SK-N-SH treated with all-trans-retinoic acid at 6 μM for 48 hours (cell line): ENCODE measurements at regions not wholly inside any gene's neighbourhood (a gene's known extent, or its start where the extent isn't known, plus 50 kb on each side); places are given as distances from the start of the nearest gene placed in this dataset.

Experiments
- ATAC-seq: fragments of 200-7000 bp; cut with Tn5 transposase; 3 replicates; pipeline ENCODE4 v1.9.1; 2020; ENCODE audit warnings: mild to moderate bottlenecking, moderate library complexity
- ARNTL ChIP-seq: fragments of 450-650 bp; formaldehyde crosslinking; IDR thresholded peaks from 2 replicates; pipeline ENCODE4 v1.5.0; 2020; ENCODE audit warnings: low read depth, mild to moderate bottlenecking, moderate library complexity, borderline replicate concordance
- BACH2 ChIP-seq: fragments of 250-450 bp; sonication (Bioruptor Pico); IDR thresholded peaks from 2 replicates; pipeline ENCODE4 v1.9.0; 2021; ENCODE audit warnings: mild to moderate bottlenecking, borderline replicate concordance
- CSDC2 ChIP-seq: fragments of 250-450 bp; sonication (Bioruptor Pico); IDR thresholded peaks from 2 replicates; pipeline ENCODE4 v1.5.0; 2020; ENCODE audit warnings: mild to moderate bottlenecking, moderate library complexity
- ESRRG ChIP-seq: fragments of 250-450 bp; sonication (Bioruptor Pico); IDR thresholded peaks from 2 replicates; pipeline ENCODE4 v1.6.1; 2021; ENCODE audit warnings: mild to moderate bottlenecking
- GLIS3 ChIP-seq: fragments of 250-450 bp; sonication (Bioruptor Pico); IDR thresholded peaks from 2 replicates; pipeline ENCODE4 v1.5.0; 2020; ENCODE audit warnings: mild to moderate bottlenecking, moderate library complexity
- ISL1 ChIP-seq: fragments of 250-450 bp; sonication (Bioruptor Pico); IDR thresholded peaks from 2 replicates; pipeline ENCODE4 v2.1.2; 2022; ENCODE audit warnings: mild to moderate bottlenecking, moderate library complexity
- OSR1 ChIP-seq: fragments of 250-450 bp; sonication (Bioruptor Pico); IDR thresholded peaks from 2 replicates; pipeline ENCODE4 v1.8.0; 2022; ENCODE audit warnings: moderate library complexity, mild to moderate bottlenecking, inconsistent platforms
- PPARA ChIP-seq: fragments of 250-450 bp; sonication (Bioruptor Pico); IDR thresholded peaks from 2 replicates; pipeline ENCODE4 v1.5.0; 2020; ENCODE audit warnings: mild to moderate bottlenecking, borderline replicate concordance
- RARB ChIP-seq: fragments of 250-450 bp; sonication (Bioruptor Pico); IDR thresholded peaks from 2 replicates; pipeline ENCODE4 v1.8.0; 2021; ENCODE audit warnings: mild to moderate bottlenecking, moderate library complexity
- SNAI2 ChIP-seq: fragments of 250-450 bp; sonication (Bioruptor Pico); IDR thresholded peaks from 2 replicates; pipeline ENCODE4 v1.5.0; 2020; ENCODE audit warnings: mild to moderate bottlenecking, moderate library complexity
- TCF4 ChIP-seq: fragments of 250-450 bp; sonication (Bioruptor Pico); IDR thresholded peaks from 2 replicates; pipeline ENCODE4 v1.8.0; 2021; ENCODE audit warnings: mild to moderate bottlenecking, moderate library complexity, borderline replicate concordance
- TOX ChIP-seq: fragments of 250-450 bp; sonication (Bioruptor Pico); IDR thresholded peaks from 2 replicates; pipeline ENCODE4 v1.8.0; 2021; ENCODE audit warnings: mild to moderate bottlenecking, moderate library complexity, borderline replicate concordance
- ZC3H10 ChIP-seq: fragments of 250-450 bp; sonication (Bioruptor Pico); IDR thresholded peaks from 2 replicates; pipeline ENCODE4 v1.5.1; 2021; ENCODE audit warnings: mild to moderate bottlenecking, moderate library complexity
- ZFP3 ChIP-seq: fragments of 250-450 bp; sonication (Bioruptor Pico); IDR thresholded peaks from 2 replicates; pipeline ENCODE4 v1.5.0; 2020; ENCODE audit warnings: mild to moderate bottlenecking, moderate library complexity
- ZFP30 ChIP-seq: fragments of 450-650 bp; formaldehyde crosslinking; IDR thresholded peaks from 2 replicates; pipeline ENCODE4 v1.5.0; 2022; ENCODE audit warnings: mild to moderate bottlenecking, moderate library complexity
- ZNF565 ChIP-seq: fragments of 450-650 bp; formaldehyde crosslinking; conservative IDR thresholded peaks from 2 replicates; pipeline ENCODE4 v1.5.0; 2020; ENCODE audit warnings: low read depth, mild to moderate bottlenecking, moderate library complexity
- ZNF70 ChIP-seq: fragments of 450-650 bp; formaldehyde crosslinking; IDR thresholded peaks from 2 replicates; pipeline ENCODE4 v1.5.0; 2020; ENCODE audit warnings: mild to moderate bottlenecking, moderate library complexity
- ZNF8 ChIP-seq: fragments of 450-650 bp; formaldehyde crosslinking; IDR thresholded peaks from 2 replicates; pipeline ENCODE4 v1.5.0; 2020; ENCODE audit warnings: mild to moderate bottlenecking, moderate library complexity
- TF ChIP-seq, protein P1 (sequence below): fragments of 250-450 bp; sonication (Bioruptor Pico); IDR thresholded peaks from 2 replicates; pipeline ENCODE4 v1.5.1; 2020; ENCODE audit warnings: low read depth, mild to moderate bottlenecking, moderate library complexity
- TF ChIP-seq, protein P2 (sequence below): fragments of 250-450 bp; sonication (Bioruptor Pico); IDR thresholded peaks from 2 replicates; pipeline ENCODE4 v1.5.0; 2020; ENCODE audit warnings: mild to moderate bottlenecking, moderate library complexity
- TF ChIP-seq, protein P3 (sequence below): fragments of 250-450 bp; sonication (Bioruptor Pico); IDR thresholded peaks from 2 replicates; pipeline ENCODE4 v1.8.0; 2020; ENCODE audit warnings: mild to moderate bottlenecking, moderate library complexity, borderline replicate concordance
- TF ChIP-seq, protein P4 (sequence below): fragments of 250-450 bp; sonication (Bioruptor Pico); IDR thresholded peaks from 2 replicates; pipeline ENCODE4 v1.5.1; 2021; ENCODE audit warnings: mild to moderate bottlenecking, moderate library complexity
- TF ChIP-seq, protein P5 (sequence below): fragments of 250-450 bp; sonication (Bioruptor Pico); IDR thresholded peaks from 2 replicates; pipeline ENCODE4 v1.8.0; 2021; ENCODE audit warnings: low read depth, mild to moderate bottlenecking, moderate library complexity, borderline replicate concordance

DNA sequence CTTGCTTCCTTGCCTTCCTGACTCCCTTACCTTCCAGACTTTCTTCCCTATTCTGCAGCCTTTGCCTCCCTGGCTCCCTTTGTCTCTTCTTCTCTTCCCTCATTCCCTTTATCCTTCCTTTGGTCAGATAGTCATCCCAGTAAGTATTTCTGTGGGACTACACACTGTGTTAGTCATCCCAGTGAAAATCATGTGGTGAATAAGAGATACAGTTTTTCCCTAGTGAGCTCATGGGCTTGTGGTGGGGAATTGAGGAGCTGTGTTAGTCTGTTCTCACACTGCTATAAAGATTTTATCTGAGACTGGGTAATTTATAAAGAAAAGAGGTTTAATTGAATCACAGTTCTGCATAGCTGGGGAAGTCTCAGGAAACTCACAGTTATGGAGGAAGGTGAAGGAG, 109.8 kb upstream of the EDIL3 start:
- ATAC-seq, result peak; percentile 34; the same call in 1 of the 3 replicates
- no peak for TF ChIP-seq ESRRG (CRISPR knock-in tag)
- no peak for TF ChIP-seq ZNF70 (CRISPR knock-in tag)
- TF ChIP-seq ZFP30 (CRISPR knock-in tag), result no peak
- TF ChIP-seq RARB (CRISPR knock-in tag), result no peak
- TF ChIP-seq TOX (CRISPR knock-in tag), result no peak
- TF ChIP-seq BACH2 (CRISPR knock-in tag), result no peak
- no peak for TF ChIP-seq CSDC2
- TF ChIP-seq, protein P1, sequence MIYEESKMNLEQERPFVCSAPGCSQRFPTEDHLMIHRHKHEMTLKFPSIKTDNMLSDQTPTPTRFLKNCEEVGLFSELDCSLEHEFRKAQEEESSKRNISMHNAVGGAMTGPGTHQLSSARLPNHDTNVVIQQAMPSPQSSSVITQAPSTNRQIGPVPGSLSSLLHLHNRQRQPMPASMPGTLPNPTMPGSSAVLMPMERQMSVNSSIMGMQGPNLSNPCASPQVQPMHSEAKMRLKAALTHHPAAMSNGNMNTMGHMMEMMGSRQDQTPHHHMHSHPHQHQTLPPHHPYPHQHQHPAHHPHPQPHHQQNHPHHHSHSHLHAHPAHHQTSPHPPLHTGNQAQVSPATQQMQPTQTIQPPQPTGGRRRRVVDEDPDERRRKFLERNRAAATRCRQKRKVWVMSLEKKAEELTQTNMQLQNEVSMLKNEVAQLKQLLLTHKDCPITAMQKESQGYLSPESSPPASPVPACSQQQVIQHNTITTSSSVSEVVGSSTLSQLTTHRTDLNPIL (CRISPR knock-in tag), result no peak
- TF ChIP-seq ISL1, result no peak
- no peak for TF ChIP-seq ZNF8
- no peak for TF ChIP-seq PPARA (CRISPR knock-in tag)
- no peak for TF ChIP-seq ZFP3
- TF ChIP-seq ZNF565 (CRISPR knock-in tag), result no peak
- no peak for TF ChIP-seq TCF4 (CRISPR knock-in tag)
- no peak for TF ChIP-seq SNAI2
- TF ChIP-seq, protein P2, sequence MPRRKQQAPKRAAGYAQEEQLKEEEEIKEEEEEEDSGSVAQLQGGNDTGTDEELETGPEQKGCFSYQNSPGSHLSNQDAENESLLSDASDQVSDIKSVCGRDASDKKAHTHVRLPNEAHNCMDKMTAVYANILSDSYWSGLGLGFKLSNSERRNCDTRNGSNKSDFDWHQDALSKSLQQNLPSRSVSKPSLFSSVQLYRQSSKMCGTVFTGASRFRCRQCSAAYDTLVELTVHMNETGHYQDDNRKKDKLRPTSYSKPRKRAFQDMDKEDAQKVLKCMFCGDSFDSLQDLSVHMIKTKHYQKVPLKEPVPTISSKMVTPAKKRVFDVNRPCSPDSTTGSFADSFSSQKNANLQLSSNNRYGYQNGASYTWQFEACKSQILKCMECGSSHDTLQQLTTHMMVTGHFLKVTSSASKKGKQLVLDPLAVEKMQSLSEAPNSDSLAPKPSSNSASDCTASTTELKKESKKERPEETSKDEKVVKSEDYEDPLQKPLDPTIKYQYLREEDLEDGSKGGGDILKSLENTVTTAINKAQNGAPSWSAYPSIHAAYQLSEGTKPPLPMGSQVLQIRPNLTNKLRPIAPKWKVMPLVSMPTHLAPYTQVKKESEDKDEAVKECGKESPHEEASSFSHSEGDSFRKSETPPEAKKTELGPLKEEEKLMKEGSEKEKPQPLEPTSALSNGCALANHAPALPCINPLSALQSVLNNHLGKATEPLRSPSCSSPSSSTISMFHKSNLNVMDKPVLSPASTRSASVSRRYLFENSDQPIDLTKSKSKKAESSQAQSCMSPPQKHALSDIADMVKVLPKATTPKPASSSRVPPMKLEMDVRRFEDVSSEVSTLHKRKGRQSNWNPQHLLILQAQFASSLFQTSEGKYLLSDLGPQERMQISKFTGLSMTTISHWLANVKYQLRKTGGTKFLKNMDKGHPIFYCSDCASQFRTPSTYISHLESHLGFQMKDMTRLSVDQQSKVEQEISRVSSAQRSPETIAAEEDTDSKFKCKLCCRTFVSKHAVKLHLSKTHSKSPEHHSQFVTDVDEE (CRISPR knock-in tag), result no peak
- no peak for TF ChIP-seq OSR1 (CRISPR knock-in tag)
- TF ChIP-seq ZC3H10, result no peak
- TF ChIP-seq, protein P3, sequence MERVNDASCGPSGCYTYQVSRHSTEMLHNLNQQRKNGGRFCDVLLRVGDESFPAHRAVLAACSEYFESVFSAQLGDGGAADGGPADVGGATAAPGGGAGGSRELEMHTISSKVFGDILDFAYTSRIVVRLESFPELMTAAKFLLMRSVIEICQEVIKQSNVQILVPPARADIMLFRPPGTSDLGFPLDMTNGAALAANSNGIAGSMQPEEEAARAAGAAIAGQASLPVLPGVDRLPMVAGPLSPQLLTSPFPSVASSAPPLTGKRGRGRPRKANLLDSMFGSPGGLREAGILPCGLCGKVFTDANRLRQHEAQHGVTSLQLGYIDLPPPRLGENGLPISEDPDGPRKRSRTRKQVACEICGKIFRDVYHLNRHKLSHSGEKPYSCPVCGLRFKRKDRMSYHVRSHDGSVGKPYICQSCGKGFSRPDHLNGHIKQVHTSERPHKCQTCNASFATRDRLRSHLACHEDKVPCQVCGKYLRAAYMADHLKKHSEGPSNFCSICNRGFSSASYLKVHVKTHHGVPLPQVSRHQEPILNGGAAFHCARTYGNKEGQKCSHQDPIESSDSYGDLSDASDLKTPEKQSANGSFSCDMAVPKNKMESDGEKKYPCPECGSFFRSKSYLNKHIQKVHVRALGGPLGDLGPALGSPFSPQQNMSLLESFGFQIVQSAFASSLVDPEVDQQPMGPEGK (CRISPR knock-in tag), result no peak
- TF ChIP-seq ARNTL (CRISPR knock-in tag), result no peak

DNA sequence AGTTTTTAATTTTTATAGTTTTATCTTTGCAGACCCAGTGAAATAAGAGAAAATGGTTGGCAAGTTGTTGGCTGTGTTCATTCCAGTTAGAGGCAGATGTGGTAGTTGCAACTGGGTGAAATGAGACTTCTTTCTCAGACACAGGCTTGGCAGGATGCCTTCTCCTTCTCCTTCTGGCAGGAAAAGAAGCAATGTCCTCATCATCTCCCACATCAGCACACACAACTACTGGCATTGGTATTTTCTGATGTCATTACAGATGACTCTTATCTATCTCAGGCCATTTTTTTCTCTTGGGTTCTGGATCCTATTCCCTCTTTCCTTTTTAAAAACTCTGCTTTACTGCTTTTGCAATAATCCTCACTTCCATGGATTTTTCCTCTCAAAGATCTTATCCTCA, 103.3 kb upstream of the EDIL3 start:
- ATAC-seq, result no peak
- no peak for TF ChIP-seq ISL1
- no peak for TF ChIP-seq ZFP30 (CRISPR knock-in tag)
- TF ChIP-seq, protein P3 (CRISPR knock-in tag), result no peak
- no peak for TF ChIP-seq ZNF70 (CRISPR knock-in tag)
- no peak for TF ChIP-seq ARNTL (CRISPR knock-in tag)
- no peak for TF ChIP-seq ZC3H10
- TF ChIP-seq, protein P2 (CRISPR knock-in tag), result no peak
- TF ChIP-seq ZFP3, result no peak
- TF ChIP-seq TOX (CRISPR knock-in tag), result no peak
- TF ChIP-seq, protein P1 (CRISPR knock-in tag), result no peak
- TF ChIP-seq TCF4 (CRISPR knock-in tag), result no peak
- TF ChIP-seq, protein P4, sequence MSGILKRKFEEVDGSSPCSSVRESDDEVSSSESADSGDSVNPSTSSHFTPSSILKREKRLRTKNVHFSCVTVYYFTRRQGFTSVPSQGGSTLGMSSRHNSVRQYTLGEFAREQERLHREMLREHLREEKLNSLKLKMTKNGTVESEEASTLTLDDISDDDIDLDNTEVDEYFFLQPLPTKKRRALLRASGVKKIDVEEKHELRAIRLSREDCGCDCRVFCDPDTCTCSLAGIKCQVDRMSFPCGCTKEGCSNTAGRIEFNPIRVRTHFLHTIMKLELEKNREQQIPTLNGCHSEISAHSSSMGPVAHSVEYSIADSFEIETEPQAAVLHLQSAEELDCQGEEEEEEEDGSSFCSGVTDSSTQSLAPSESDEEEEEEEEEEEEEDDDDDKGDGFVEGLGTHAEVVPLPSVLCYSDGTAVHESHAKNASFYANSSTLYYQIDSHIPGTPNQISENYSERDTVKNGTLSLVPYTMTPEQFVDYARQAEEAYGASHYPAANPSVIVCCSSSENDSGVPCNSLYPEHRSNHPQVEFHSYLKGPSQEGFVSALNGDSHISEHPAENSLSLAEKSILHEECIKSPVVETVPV, result no peak
- no peak for TF ChIP-seq BACH2 (CRISPR knock-in tag)
- TF ChIP-seq ESRRG (CRISPR knock-in tag), result no peak
- TF ChIP-seq PPARA (CRISPR knock-in tag), result no peak
- TF ChIP-seq CSDC2, result no peak
- TF ChIP-seq, protein P5, sequence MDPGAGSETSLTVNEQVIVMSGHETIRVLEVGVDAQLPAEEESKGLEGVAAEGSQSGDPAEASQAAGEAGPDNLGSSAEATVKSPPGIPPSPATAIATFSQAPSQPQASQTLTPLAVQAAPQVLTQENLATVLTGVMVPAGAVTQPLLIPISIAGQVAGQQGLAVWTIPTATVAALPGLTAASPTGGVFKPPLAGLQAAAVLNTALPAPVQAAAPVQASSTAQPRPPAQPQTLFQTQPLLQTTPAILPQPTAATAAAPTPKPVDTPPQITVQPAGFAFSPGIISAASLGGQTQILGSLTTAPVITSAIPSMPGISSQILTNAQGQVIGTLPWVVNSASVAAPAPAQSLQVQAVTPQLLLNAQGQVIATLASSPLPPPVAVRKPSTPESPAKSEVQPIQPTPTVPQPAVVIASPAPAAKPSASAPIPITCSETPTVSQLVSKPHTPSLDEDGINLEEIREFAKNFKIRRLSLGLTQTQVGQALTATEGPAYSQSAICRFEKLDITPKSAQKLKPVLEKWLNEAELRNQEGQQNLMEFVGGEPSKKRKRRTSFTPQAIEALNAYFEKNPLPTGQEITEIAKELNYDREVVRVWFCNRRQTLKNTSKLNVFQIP, result no peak
- TF ChIP-seq GLIS3 (CRISPR knock-in tag), result no peak
- no peak for TF ChIP-seq OSR1 (CRISPR knock-in tag)
- TF ChIP-seq, all 23 proteins: peak for 0
